ENCODE measurements at regions not wholly inside any gene's neighbourhood (a gene's known extent, or its start where the extent isn't known, plus 50 kb on each side); places are given as distances from the start of the nearest gene placed in this dataset.
"Not testable (repeated sequence)": the region's sequence is repeated elsewhere in the genome, so short reads cannot be mapped to it uniquely, and the experiment has no call there.

DNA sequence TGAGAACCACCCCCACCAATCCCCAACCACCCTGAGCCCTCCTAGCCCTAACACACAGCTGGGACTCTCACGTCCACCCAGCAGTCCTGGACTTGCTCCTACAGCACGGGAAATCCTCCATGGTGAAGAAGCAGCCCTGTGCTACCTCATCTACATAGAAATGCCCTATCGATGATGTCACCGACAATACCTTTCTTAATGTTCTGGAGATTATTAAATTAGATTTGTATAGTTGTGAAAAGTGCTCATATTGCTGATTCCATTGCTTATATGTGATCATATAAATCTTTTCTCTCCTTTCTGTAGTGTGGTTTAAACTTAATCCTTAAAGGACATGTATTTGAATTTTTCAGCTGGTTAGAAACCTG is 97.1 kb downstream of the PPIAL4G start:
- DNase-seq: not testable (repeated sequence)

DNA sequence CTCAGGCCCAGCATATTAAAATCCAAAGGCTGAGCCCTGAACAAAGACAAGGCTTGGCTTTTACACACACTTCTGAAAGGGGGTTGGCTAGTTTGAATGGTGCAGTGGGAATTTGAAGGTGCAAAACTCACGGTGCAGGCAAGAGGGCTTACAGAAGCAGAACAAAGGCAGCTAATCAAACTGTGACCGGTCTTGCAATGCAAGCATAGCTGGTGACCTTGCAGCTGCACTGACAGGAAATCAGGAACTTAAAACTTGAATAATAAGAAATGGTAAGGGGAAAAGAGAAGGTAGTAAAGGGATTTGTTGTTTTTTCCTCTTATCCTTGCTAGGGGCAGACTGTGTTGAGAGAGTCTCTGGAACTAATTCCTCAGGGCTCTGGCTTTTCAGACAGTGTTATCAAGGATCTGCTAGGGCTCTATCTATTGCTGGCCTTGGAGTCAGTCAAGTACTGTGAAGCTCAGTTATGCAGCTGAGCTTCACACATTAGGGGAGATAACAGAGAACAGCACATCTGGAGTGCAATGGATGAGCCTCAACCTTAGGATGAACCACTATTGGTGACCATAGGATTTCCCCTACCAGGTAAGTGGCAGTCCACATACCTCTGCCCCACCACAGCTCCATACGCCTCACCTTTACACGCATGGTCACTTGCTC is 97.6 kb downstream of the PPIAL4G start:
- no peak for DNase-seq

DNA sequence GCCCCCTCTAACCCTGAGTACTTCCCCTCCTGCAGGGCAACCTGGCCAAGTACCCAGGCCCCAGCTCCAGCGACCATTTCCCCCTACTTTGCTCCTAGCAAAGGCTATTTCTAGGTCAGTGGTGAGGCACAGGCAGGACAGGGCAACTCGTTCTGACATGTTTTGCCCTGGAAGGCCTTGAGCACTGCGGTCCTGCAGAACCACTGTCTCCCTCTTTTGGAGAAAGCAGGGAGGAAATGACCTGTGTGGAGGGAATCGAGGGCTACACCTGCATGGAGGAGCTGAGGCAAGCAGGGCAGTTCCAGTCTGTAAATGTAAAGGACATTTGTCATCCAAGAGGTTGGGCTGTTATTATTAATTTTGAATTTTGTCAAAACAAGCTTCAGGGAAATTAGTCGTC is 99.1 kb downstream of the PPIAL4G start:
- DNase-seq: no peak

DNA sequence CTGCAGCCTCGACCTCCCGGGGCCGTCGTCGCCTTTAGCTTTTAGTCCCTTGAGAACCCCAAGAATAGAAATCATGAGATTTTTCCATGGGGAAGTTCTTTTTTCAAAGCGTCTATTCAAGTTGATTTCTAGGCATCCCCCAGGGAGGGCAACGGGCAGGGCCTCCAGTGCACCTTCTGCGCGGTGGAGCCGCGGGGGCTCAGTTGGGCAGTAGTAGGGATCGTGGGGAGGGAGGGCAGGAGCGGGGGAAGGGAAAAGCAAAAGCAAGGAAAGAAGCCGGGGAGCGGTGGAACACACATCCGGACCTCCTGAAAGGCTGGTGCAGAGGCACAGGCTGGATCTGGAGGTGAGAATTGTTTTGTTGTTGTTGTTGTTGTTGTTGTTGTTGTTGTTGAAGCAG is 103.4 kb downstream of the PPIAL4G start:
- no peak for DNase-seq

DNA sequence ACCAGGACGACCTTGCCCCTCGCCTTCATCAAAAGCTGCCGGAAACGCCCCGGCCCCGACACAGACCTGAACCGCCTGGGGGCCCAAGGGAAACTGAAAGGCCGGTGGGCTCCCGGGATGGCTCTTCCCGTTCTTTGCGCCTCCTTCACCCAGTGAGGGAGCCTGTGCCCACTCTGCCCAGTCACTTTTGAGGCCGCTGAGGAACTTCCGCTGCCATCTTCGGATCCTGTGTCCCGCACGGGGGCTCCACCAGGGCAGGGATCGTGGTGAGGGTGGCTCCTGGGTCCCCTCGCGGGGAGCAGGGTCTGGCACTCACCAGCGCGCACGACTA is 104.0 kb downstream of the PPIAL4G start:
- DNase-seq: no peak

DNA sequence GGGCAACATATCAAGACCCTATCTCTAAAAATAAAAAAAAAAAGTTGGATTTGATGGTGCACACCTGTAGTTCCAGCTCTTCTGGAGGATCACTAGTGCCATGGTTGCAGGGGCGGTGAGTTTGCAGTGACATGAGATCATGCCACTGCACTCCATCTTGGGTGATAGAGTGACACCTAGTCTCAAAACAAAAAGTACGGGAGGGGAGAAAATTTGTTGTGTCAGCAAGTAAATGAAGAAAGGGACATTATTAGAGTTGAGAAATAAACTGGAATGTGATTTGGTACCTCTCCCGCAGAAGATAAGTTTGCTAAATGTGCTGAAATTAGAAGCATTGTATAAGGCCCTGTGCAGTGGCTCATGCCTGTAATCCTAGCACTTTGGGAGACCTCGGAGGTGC is 105.1 kb downstream of the PPIAL4G start:
- DNase-seq: not testable (repeated sequence)

DNA sequence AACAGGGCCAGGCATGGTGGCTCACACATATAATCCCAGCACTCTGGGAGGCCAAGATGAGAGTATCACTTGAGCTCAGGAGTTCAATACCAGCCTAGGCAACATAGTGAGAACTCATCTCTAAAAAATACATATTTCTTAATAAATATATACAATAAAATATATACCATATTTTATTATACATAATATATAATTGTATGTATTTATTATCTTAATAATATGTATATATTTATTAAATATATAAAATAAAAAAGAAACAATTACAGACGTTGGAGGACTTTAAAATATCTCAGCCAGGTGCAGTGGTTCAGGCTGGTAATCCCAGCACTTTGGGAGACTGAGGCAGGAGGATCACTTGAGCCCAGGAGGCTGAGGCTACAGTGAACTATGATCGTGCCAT is 106.1 kb downstream of the PPIAL4G start:
- not testable (repeated sequence) for DNase-seq

DNA sequence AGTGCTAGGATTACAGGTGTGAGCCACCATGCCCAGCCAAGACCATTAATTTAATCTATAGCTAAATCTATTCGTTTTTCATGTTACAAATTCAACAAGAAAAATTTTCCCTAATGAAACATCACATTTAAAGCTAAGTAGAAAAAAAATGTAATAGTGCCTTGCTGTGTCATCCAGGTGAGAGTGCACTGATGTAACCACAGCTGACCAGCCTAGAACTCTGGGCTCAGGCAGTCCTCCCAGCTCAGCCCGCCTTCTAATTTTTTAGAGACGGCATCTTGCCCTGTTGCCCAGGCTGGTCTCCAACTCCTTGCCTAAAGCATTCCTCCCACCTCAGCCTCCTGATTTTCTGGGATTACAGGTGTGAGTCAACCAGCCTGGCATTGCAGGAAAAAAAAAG is 109.0 kb downstream of the PPIAL4G start:
- DNase-seq: no peak

DNA sequence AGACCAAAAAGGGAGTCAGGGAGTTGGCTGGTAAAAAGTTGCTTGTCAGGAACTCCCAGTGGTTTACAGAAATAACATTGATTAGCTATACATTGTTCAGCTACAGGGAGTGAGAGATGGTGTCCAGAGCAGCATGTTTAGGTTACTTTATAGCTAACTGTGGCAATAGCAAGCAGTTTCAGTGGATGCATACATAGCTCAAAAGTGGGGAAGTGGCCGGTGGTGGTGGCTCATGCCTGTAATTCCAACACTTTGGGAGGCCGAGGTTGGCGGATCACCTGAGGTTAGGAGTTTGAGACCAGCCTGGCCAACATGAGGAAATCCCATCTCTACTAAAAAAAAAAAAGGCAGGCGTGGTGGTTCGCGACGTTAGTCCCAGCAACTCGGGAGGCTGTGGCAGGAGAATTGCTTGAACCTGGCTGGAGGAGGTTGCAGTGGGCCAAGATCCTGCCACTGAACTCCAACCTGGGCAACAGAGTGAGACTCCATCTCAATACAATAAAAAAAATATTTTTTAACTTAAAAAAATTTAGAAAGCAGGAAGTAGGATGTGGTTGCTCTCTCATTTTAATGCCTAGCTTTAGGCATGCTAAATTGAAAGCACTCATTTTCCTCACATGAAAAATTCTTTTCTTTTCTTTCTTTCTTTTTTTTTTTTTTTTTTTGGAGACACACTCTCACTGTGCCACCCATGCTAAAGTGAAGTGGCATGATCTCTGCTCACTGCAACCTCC is 109.7 kb downstream of the PPIAL4G start:
- DNase-seq: no peak

DNA sequence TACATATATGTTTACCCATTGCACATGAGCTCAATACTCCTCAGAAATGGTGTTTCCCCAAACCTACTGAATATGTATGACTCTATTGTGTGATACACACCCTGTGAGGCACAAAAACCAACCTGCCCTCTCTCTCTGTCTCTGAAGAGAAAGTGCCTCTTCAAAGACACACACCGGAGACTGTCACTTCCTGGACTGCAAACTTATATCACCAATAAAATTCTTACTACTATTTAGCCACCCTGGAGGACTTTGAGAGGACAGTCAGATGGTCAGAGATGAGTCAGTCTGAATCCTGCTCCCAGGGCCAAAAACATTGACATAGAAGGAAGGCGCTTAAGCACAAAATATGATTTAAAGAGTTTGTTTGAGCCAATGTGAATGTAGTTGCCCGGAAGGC is 110.4 kb downstream of the PPIAL4G start:
- DNase-seq: no peak

DNA sequence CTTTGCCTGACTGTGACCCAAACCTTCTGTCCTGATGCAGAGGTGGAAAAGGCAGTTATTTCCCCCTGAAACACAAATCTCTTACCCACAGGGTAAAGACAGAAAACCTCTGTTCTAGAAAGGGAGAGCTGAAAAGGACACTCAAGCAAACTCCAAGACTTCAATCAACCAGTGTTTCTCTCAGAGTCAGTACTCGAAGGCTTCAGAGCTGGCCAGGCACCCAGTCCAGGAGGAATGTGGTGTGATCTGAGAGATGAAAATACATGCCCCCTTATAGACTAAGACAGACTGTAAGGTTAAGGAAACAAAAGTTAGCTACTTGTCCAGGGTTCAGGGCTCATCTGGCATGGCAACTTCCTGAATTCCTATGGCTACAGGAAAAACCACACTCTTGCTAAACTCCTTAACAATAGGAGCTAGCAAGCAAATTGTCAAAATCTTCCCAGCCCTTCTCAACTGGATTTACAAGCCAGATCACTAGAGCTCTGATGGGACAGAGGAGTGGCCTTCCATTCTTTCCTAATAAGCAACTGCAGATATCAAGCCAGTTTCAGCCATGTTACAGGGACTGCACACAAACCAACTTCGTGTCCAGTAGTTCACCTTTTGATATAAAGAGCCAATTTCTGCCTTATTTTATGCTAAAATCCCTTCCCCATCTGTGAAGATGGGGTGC is 110.9 kb downstream of the PPIAL4G start:
- DNase-seq: not testable (repeated sequence)

DNA sequence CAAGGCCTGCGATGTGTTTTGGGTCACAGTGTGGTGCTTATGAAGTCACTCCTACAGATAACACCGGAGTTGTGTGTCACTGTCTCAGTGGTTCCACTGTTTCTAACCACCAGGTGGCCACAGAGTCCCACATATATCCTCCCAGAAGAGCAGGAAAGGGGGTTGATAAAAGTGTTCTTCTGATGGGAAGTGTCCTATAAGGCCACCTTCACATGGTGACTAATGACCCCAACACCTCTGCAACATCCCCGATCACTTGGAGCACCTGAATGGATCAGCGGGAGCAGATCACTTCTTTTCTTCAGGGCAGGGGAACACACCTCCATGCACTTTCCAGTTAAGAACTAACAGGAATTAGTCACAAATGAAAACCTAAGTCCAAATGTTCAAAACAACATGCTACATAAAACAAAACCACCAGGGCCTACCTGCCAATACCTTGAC is 111.5 kb downstream of the PPIAL4G start:
- peak; percentile 83 for DNase-seq

DNA sequence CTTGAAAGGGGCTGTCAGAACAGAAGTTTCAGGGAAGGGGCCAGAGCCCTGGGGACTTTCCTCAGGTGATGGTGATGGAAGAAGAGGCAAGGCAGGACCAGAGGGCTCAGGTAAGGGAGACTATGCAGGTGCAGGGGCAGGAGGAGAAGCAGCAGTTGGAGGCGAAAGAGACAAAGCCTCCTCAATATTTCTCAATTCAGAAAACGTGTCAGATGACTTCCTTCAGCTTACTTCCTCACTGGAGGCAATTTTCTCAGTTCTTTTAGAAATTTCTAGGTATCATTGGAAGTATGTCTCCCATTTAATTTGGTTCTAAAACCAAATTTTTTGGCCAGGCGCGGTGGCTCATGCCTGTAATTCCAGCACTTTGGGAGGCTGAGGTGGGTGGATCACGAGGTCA is 112.4 kb downstream of the PPIAL4G start:
- DNase-seq: not testable (repeated sequence)

DNA sequence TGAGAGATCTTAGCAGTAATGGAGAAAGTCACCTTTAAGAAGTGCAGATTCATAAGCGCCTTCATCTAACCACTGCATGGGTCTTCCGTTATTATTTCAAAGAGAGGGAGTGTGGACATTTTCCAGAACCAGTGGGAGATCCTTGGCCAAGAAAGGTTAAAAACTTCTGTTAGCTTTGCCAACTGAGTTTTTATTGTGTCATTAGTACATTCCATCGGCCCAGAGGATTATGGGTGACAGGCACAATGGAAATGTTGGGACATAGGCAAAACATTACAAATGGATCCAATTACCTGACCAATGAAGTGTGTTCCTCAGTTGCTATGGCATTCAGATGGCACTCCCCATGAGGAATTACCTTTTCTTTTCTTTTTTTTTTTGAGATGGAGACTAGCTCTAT is 115.5 kb downstream of the PPIAL4G start:
- no peak for DNase-seq

DNA sequence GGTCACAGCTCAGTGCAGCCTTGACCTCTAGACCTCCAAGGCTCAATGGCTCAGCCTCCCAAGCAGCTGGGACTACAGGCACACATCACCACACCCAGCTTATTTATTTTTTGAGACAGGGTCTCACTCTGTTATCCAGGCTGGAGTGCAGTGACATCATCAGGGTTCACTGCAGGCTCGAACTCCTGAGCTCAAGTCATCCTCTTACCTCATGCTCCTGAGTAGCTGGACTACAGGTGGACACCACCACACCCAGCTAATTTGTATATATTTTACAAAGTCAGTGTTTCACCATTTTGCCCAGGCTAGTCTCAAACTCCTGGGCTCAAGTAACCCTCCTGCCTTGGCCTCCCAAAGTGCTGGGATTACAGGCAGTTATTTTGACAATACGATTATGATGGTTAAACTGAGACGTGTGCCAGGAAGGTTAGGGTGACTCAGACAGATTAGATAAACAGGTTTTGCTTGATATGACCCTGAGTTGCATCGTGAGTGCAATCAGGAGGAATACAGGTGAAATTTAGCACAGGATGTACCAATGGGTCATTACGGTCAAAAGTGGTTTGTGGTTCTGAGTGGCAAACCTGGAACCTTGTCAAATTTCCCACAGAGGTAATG is 116.9 kb downstream of the PPIAL4G start:
- not testable (repeated sequence) for DNase-seq

DNA sequence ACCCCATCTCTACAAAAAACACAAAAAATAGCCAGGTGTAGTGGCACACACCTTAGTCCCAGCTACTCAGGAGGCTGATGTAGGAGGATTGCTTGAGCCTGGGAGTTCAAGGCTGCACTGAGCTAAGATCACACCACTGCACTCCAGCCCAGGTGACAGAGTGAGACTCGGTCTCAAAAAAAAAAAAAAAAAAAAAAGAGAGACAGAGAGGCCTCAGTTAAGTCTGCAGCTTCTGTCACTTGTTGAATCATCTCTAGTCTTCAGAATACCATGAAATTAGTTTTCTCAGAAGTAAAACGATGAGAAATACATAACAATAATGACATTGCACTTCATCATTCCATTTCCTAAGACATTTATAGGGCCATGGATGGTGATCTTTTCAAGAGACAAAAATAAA is 118.0 kb downstream of the PPIAL4G start:
- DNase-seq: not testable (repeated sequence)

DNA sequence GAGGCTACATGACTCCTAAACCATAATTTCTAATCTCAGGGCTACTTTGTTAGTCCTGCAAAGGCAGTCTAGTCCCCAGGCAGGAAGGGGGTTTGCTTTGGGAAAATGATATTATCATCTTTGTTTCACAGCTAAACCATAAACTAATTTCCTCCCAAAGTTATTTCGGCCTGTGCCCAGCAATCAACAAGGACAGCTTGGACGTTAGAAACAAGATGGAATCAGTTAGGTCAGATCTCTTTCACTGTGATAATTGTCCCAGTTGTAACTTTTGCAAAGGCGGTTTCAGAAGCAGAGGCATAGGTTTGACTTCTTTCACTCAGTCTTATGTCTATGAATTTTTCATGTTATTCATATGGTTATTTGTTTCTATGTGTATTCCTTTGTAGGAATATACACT is 119.1 kb downstream of the PPIAL4G start:
- DNase-seq: not testable (repeated sequence)

DNA sequence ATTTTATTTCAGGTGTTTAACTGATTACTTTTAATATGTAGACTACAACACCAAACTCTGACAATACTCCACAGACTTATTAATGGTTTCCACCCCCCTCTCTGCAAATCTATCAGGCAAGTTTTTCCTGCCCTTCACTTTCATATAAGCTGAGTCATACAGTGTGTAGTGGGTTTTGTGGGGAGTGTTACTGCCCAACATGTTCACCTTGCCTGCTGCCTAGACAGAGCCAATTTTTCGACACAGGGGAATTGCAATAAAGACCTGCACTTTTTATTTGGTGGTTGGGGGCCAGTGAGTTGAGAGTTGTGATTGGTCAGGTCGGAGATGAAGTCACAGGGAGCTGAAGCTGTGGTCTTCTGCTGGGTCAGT is 119.7 kb downstream of the PPIAL4G start:
- no peak for DNase-seq

DNA sequence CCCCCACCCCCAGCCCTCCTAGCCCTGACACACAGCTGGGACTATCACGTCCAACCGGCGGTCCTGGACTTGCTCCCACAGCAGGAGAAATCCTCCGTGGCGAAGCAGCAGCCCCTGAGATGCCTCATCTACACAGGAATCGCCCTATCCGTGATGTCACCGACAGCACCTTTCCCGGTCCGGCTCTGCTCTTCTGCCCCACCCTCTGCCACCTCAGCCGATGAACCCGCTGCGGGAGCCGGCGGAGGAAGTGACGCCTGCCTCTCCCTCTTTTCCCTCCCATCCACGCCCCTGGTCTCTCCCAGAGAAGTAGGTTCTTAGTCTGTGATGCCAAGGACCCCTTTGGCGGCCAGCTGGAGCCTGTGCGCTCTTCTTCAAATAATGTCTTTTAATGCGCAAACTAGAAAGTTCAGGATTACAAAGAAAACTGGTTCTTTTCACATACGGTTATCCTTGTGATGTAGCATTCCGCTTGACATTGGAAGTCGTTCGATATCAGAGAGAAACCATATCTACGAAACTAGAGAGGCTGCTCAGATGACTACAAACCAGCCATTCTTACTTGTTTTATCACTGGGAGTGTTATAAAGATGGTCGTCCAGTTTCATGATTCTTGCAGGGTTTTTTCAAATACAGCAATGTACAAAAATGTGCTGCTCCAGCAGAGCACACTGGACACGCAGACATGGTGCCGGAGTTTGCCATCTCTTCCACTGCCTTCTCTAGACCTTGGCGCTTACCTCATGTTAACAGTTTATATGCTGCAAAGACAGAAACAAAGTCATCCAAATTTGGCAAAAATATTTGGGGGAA is 120.3 kb downstream of the PPIAL4G start:
- DNase-seq: peak; percentile 57

DNA sequence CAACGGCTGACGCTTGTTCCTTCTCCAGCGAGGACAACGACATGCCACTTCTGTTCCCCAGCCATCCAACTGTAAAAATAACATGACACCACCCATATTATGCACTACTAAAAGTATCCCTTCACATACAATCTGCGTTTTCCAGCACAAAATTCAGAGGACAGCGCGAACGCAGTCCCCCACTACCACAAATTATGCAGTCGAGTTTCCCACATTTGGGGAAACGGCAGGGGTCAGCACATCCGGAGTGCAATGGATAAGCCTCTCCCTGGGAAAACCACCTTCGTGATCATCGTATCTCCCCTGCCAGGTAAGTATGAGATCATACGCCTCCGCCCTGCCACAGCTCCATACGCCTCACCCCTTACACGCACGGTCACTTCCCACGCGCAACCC is 120.9 kb downstream of the PPIAL4G start:
- peak; percentile 28 for DNase-seq

DNA sequence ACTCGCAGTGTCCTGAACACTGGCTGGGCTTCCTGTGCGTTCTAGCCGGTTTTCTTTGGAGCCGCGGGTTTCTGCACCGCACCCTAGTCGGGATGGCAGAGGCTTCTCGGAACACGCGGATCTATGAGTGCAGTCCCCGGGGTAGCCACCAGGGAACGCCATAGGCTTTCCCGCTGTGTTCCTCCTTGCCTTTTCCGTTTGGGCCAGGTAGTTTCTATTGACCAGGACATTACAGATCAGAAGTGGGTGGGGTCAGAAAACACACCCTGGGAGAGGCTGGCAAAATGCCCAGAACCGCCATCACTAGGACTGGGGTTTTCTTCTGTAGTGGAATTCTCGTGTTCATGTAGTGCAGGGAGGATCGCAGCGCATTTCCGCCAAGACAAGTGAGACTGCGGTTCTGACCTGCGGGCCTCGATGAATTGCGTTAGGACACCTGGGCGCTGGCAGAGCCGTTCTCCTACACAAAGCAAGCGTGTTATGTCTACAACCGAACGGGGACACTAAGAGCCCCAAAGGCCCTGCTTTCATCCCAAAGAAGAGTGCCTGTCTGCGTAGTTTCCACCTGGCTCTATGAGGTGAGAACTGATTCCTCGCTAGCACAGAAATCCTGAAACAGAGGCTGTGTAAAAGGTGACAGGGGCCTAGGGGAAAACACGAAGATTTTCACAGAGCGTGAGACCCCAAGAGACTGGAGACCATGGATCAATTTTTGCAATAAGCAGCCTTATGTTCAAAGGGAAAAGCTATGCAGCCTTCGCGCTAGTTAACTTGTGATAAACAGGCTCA is 121.5 kb downstream of the PPIAL4G start:
- peak; percentile 52 for DNase-seq

DNA sequence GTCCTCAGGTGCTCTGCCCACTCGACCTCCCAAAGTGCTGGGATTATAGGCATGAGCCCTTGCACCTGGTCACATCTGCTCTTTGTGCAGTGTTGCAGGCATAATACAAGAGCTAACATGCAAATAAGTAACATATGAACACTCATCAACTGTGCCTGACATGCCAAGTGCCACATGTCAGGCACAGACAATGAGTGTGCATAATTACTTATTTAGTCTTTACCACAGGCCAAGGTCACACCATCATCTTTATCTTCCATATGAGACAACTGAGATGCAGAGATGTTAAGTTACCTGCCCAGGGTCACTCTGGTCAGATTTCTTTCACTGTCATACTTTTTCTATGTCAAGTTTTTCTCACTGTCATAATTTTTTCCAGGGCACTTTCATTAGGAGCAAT is 126.1 kb downstream of the PPIAL4G start:
- no peak for DNase-seq
